Mucosa of descending colon (tissue), 3 donors: ENCODE measurements at regions not wholly inside any gene's neighbourhood (a gene's known extent, or its start where the extent isn't known, plus 50 kb on each side); places are given as distances from the start of the nearest gene placed in this dataset.

Experiments used
- ATAC-seq: fragments of 200-7000 bp; cut with Tn5 transposase; one replicate; pipeline ENCODE4 v1.9.1; 2020; ENCODE audit warnings: mild to moderate bottlenecking, moderate library complexity
- DNase-seq, 3 donors: peaks; one replicate each; pipeline ENCODE4 v3.0.0-alpha.2; 2020
- H3K36me3 ChIP-seq: fragments of 200-600 bp; one replicate; pipeline ENCODE4 v1.8.0; 2021; ENCODE audit warnings: low read depth, mild to moderate bottlenecking
- H3K4me1 ChIP-seq: fragments of 200-600 bp; one replicate; pipeline ENCODE4 v1.8.0; 2021; ENCODE audit warnings: low read depth, mild to moderate bottlenecking
- H3K4me3 ChIP-seq: fragments of 200-600 bp; one replicate; pipeline ENCODE4 v1.8.0; 2021; ENCODE audit warnings: mild to moderate bottlenecking
- H3K9me3 ChIP-seq: fragments of 200-600 bp; one replicate; pipeline ENCODE4 v1.8.0; 2021; ENCODE audit warnings: mild to moderate bottlenecking
- CTCF ChIP-seq: fragments of 200-600 bp; IDR thresholded peaks from one replicate; pipeline ENCODE4 v1.8.0; 2022; ENCODE audit warnings: antibody characterized with exemption, mild to moderate bottlenecking
- intact Hi-C, 2 donors: fragments of 100-400 bp; cut with DNase I in 1 of 2; cut with micrococcal nuclease in 1 of 2; formaldehyde crosslinking; loops; one replicate each; pipeline versions ENCODE4 v1.11.0 to v1.11.1; 2022; cut with DNase I, micrococcal nuclease
- donor health status: DM: no; HTN: no; CAD: no; lungs with moderate emphysema.
- donor health status: DM: no; HTN: no; CAD: no.
- donor health status: DM: no; HTN: yes; CAD: no.

- no peak for DNase-seq
Measured at GRCh38 chr9:87375397-87376073, 122.1 kb upstream of the DAPK1 start.

GRCh38 chr9:87378676-87379075, 119.0 kb upstream of the DAPK1 start:
- intact Hi-C loops = no loop called here
- ATAC-seq (no peak), DNase-seq (no peak)
- no peak for TF ChIP-seq CTCF
- H3K36me3 ChIP-seq = no peaks in the 10 kb centered on the region
- H3K9me3 ChIP-seq = no peaks in the 10 kb centered on the region
- no peak overlapping the region for H3K4me3 ChIP-seq
- H3K4me1 ChIP-seq = no peaks in the 10 kb centered on the region

More at GRCh38 chr9:87375397-87376073, 122.1 kb upstream of the DAPK1 start:
- no peaks in the 10 kb centered on the region for H3K36me3 ChIP-seq
- TF ChIP-seq CTCF = no peak
- H3K4me3 ChIP-seq = no peak overlapping the region
- no peaks in the 10 kb centered on the region for H3K4me1 ChIP-seq
- intact Hi-C loops = no loop called here
- ATAC-seq = no peak
- no peaks in the 10 kb centered on the region for H3K9me3 ChIP-seq

- TF ChIP-seq CTCF = no peak
- intact Hi-C loops = no loop called here
- no peaks in the 10 kb centered on the region for H3K4me1 ChIP-seq
- H3K9me3 ChIP-seq = no peaks in the 10 kb centered on the region
- H3K4me3 ChIP-seq = no peak overlapping the region
- DNase-seq = no peak
- ATAC-seq = no peak
- no peaks in the 10 kb centered on the region for H3K36me3 ChIP-seq
Measured at GRCh38 chr9:87379300-87379699, 118.4 kb upstream of the DAPK1 start.

GRCh38 chr9:87381050-87381711, 116.5 kb upstream of the DAPK1 start:
- no peak for ATAC-seq
- Histone ChIP-seq H3K4me1 (no peaks in the 10 kb centered on the region), H3K4me3 (no peak overlapping the region), H3K36me3 (no peaks in the 10 kb centered on the region), H3K9me3 (no peaks in the 10 kb centered on the region)
- DNase-seq = no peak
- intact Hi-C loops = no loop called here
- no peak for TF ChIP-seq CTCF

- H3K4me1 ChIP-seq = no peaks in the 10 kb centered on the region
- DNase-seq = no peak
- TF ChIP-seq CTCF = no peak
- no peaks in the 10 kb centered on the region for H3K9me3 ChIP-seq
- no peak overlapping the region for H3K4me3 ChIP-seq
- no peaks in the 10 kb centered on the region for H3K36me3 ChIP-seq
- ATAC-seq = no peak
- intact Hi-C loops = no loop called here
Measured at GRCh38 chr9:87381746-87382145, 115.9 kb upstream of the DAPK1 start.
